AG09319 (cell line): ENCODE measurements at regions not wholly inside any gene's neighbourhood (a gene's known extent, or its start where the extent isn't known, plus 50 kb on each side); places are given as distances from the start of the nearest gene placed in this dataset.

Experiments
- DNase-seq: peaks from one replicate; pipeline ENCODE4 v3.0.0-alpha.2; 2010; ENCODE audit warnings: low read depth; ENCODE audit errors: extremely low read depth
- CTCF ChIP-seq: IDR thresholded peaks from 2 replicates; pipeline ENCODE4 v1.5.1; 2011; ENCODE audit warnings: low read depth, mild to moderate bottlenecking, inconsistent platforms, low read length, moderate library complexity

GRCh38 chr20:54305421-54305820 is 97.5 kb downstream of the PFDN4 start:
- no peak for TF ChIP-seq CTCF
- no peak for DNase-seq

- no peak for TF ChIP-seq CTCF
- DNase-seq, result no peak
Observed at GRCh38 chr20:54306985-54307710, 99.3 kb downstream of the PFDN4 start.

GRCh38 chr20:54308804-54309203 is 100.9 kb downstream of the PFDN4 start:
- no peak for TF ChIP-seq CTCF
- no peak for DNase-seq

GRCh38 chr20:54318892-54319291 is 111.0 kb downstream of the PFDN4 start:
- no peak for DNase-seq
- TF ChIP-seq CTCF, result no peak

- DNase-seq, result no peak
- TF ChIP-seq CTCF, result no peak
Observed at GRCh38 chr20:54320148-54320607, 112.3 kb downstream of the PFDN4 start.

- TF ChIP-seq CTCF, result no peak
- no peak for DNase-seq
Observed at GRCh38 chr20:54321352-54322087, 113.6 kb downstream of the PFDN4 start.

GRCh38 chr20:54323227-54323734 is 115.4 kb downstream of the PFDN4 start:
- DNase-seq, result no peak
- TF ChIP-seq CTCF, result no peak
